Activated CD4-positive, alpha-beta T cell treated with anti-CD3 and anti-CD28 coated beads, Interleukin-2, amount 50 U/mL, for 24 hours (primary cell): ENCODE measurements at regions not wholly inside any gene's neighbourhood (a gene's known extent, or its start where the extent isn't known, plus 50 kb on each side); places are given as distances from the start of the nearest gene placed in this dataset.

Experiments
- DNase-seq, 2 donors: peaks; one replicate each; pipeline ENCODE4 v3.0.0-alpha.2; 2020; ENCODE audit warnings: low read depth in 1 of 2, low spot score in 1 of 2

GRCh38 chr6:144335311-144335861, 50.3 kb downstream of the UTRN start:
- DNase-seq: no peak

- no peak for DNase-seq
Measured at GRCh38 chr6:144335914-144336313, 50.8 kb downstream of the UTRN start.

DNA sequence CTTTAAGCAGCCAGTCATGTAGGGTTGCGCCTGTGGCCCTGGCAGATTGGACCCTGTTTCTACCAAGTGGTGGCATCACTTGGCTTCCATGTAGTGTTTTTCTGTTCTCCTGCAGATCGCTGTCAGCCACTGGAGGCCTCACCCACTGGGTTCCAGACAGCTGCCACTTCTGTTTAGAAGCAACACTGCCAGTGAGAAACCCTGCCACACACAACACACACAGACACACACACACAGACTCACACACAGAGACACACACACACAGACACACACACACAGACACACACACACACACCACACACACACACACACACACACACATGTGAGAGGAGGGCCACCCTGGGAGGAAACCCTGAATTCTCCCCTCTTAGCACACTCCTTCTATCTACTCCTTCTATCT, 51.8 kb downstream of the UTRN start:
- DNase-seq: no peak

- DNase-seq: no peak
Measured at GRCh38 chr6:144338474-144338873, 53.3 kb downstream of the UTRN start.

- no peak for DNase-seq
Measured at GRCh38 chr6:144338951-144339700, 54.0 kb downstream of the UTRN start.

GRCh38 chr6:144339859-144340452, 54.8 kb downstream of the UTRN start:
- no peak for DNase-seq

- no peak for DNase-seq
Measured at GRCh38 chr6:144340541-144341371, 55.6 kb downstream of the UTRN start.

- no peak for DNase-seq
Measured at GRCh38 chr6:144341831-144342527, 56.8 kb downstream of the UTRN start.

- DNase-seq: no peak
Measured at GRCh38 chr6:144343701-144344428, 58.7 kb downstream of the UTRN start.

- DNase-seq: peak in 1 of 2 donors; percentile 56
Measured at GRCh38 chr6:144344646-144345045, 59.5 kb downstream of the UTRN start.

DNA sequence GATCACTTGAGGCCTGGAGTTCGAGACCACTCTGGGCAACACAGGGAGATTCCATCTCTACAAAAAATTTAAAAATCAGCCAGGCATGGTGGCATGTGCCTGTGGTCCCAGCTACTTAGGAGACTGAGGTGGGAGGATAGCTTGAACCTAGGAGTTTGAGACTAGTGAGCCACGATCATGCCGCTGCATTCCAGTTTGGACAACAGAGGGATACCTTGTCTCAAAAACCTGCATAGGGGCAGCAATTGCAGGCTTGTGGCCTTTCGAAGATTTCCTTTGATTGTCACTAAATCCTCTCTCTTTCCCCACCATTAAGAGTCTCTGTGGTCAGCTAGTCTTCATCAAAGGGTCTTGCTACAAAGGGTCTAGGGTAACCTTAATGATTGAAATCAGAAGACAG, 60.3 kb downstream of the UTRN start:
- no peak for DNase-seq

- DNase-seq: no peak
Measured at GRCh38 chr6:144346719-144347447, 61.7 kb downstream of the UTRN start.

- no peak for DNase-seq
Measured at GRCh38 chr6:144347448-144347759, 62.3 kb downstream of the UTRN start.

- no peak for DNase-seq
Measured at GRCh38 chr6:144347933-144348332, 62.8 kb downstream of the UTRN start.

DNA sequence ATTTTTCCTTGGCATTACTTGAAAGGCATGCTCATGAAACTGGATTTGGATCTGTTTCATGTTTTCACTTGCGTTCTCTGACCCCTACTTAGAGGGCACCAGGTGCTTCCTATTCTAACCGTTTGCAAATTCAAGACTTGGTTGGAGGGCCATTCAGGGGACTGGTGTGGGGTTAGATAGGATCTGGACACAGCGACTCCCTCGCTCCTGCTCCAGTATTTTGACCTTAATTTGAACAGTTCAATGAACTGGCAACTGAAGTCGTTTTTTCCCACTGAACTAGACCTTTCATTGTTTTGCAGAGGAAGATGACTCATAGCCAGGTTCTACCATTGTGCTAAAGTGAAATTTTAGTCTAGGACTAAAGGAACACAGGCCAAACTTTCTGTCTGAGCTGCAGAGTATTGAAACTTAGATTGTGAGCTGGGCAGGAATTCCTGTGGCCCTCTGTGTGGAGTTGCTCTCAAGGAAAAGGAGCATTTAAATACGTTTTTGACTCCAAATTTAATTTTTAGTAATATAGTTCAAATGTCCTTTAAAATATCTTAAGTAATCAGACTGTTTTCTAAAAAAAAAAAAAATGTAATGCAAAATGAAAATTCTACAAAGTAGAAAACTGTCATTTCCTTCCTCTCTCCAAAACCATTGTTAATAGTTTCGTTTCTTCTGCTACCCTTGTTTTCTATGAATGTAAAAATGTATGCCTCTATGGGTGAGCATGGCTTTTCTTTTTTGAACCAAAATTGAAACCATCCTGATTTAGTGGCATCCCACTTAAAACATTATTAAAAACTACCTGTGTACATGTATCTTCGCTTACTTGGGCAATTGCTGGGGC, 64.8 kb downstream of the UTRN start:
- no peak for DNase-seq

DNA sequence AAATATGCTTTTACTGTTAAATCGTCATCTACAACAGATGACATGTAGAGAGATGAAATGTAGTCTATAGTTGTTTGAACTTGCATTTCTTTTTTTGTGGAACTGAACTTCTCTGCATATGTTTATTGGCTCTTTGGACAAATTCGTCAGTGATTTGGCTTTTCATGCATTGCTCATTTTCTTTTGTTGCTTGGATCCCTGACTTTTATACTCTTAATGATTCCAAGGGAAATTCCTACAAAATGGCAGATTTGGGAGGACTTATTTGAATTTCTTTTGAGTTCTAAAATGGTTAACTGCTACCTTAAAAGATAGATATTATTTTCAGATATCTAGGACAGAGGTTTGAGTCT, 65.4 kb downstream of the UTRN start:
- DNase-seq: no peak

DNA sequence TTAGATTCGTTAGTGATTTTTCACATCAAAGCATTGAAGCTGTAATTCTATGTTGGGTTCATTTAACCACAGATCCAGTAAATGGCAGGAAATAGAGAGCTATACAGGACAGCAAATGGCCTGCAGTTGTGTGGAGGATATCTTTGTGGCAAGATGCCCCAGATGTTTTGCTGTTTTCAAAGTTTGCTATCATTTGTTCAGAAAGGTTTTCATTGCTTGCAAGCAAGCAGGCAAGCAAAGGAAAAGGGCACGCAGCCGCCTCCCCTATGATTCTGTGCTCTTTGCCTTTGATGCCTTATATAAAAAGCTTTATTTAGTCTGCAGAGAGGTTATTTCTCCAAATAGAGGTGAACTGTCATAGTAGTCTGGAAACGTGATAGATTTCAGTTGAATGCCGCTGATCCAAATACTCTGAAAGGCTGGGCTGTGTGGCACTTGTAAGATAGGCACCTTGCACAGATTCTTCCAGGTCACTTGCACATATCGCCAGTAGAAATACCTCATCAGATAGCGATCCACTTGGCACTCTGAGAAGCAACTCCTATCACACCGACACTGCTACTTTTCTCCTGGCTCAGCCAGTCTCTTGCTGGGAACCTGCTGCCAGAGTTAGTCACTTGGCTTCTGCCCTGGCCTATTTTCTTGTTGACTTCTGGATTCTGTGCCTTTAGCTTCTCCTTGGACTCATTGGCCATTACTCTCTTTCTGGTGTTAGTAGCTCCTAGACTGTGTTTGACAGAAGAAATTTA, 66.4 kb downstream of the UTRN start:
- no peak for DNase-seq

DNA sequence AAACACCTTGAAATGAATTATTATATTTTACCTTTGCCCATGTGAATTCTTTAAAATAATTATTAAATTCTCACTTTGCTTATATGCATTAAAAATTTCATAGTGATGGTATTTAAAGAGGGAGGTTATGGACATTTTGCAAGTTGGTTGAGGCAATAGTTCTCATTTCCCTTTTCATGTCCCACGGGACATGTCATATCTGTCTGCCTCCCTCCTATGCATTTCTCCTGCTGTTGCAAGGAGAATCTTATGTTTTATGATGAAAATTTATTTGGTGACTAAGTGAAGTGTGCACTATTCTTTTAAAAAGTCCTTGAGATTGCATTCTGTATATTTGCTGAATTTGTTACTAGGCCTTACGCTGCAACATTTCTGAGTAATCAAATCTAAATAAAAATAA, 67.2 kb downstream of the UTRN start:
- DNase-seq: no peak
